HG03280 (cell line): ENCODE measurements at regions not wholly inside any gene's neighbourhood (a gene's known extent, or its start where the extent isn't known, plus 50 kb on each side); places are given as distances from the start of the nearest gene placed in this dataset.

Source experiments
- ATAC-seq: cut with Tn5 transposase; IDR thresholded peaks from one replicate; pipeline ENCODE4 v1.9.1; 2021; ENCODE audit warnings: mild to moderate bottlenecking, moderate library complexity; ENCODE audit not compliant: unreplicated experiment

GRCh38 chr18:73966954-73967353 lies 180.7 kb downstream of the FBXO15 start:
- ATAC-seq, result no peak

- ATAC-seq, result no peak
Measured at GRCh38 chr18:73962256-73962655, 185.4 kb downstream of the FBXO15 start.

GRCh38 chr18:73961804-73962203 lies 185.8 kb downstream of the FBXO15 start:
- no peak for ATAC-seq

GRCh38 chr18:73959352-73959751 lies 188.3 kb downstream of the FBXO15 start:
- no peak for ATAC-seq

- no peak for ATAC-seq
Measured at GRCh38 chr18:73954268-73954667, 193.4 kb downstream of the FBXO15 start.

- ATAC-seq, result no peak
Measured at GRCh38 chr18:73952296-73952946, 195.2 kb downstream of the FBXO15 start.

- ATAC-seq, result no peak
Measured at GRCh38 chr18:73950116-73950700, 197.4 kb downstream of the FBXO15 start.

- ATAC-seq, result no peak
Measured at GRCh38 chr18:73948497-73948896, 199.1 kb downstream of the FBXO15 start.

GRCh38 chr18:73948084-73948483 lies 199.6 kb downstream of the FBXO15 start:
- ATAC-seq, result no peak

- no peak for ATAC-seq
Measured at GRCh38 chr18:73947180-73947921, 200.3 kb downstream of the FBXO15 start.

- no peak for ATAC-seq
Measured at GRCh38 chr18:73945130-73945792, 202.4 kb downstream of the FBXO15 start.

GRCh38 chr18:73944715-73945114 lies 202.9 kb downstream of the FBXO15 start:
- ATAC-seq, result no peak

GRCh38 chr18:73943763-73944162 lies 203.9 kb downstream of the FBXO15 start:
- ATAC-seq, result no peak

GRCh38 chr18:73942956-73943355 lies 204.7 kb downstream of the FBXO15 start:
- ATAC-seq, result no peak

- no peak for ATAC-seq
Measured at GRCh38 chr18:73942081-73942625, 205.5 kb downstream of the FBXO15 start.

- ATAC-seq, result no peak
Measured at GRCh38 chr18:73940721-73941120, 206.9 kb downstream of the FBXO15 start.

GRCh38 chr18:73939391-73939790 lies 208.2 kb downstream of the FBXO15 start:
- ATAC-seq, result no peak

GRCh38 chr18:73933685-73934084 lies 213.9 kb downstream of the FBXO15 start:
- ATAC-seq, result no peak

GRCh38 chr18:73932976-73933375 lies 214.7 kb downstream of the FBXO15 start:
- ATAC-seq, result no peak

- no peak for ATAC-seq
Measured at GRCh38 chr18:73927496-73927895, 220.1 kb downstream of the FBXO15 start.

- no peak for ATAC-seq
Measured at GRCh38 chr18:73924836-73925235, 222.8 kb downstream of the FBXO15 start.
